ENCODE measurements at regions not wholly inside any gene's neighbourhood (a gene's known extent, or its start where the extent isn't known, plus 50 kb on each side); places are given as distances from the start of the nearest gene placed in this dataset.

DNA sequence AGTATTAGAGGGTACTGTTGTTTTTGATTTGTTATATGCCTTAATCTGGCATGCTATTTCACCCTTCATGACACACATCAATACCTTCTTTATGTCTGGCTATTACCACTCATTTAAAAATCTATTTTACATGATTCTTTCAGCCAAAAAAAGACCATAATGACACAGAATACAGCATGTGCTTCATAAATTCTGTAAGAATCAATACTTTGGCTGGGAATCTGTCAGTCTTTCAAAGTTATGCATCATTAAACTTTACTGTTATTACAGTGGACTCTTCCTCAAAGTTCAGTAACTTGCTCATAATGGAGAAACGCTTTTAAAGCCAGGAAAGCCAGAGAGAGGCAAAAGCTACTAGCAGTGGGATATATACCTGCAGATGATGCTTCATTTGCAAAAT lies 247.2 kb upstream of the ADGRL2 start:
- TF ChIP-seq EZH2 (optimal IDR thresholded peaks at IDR 0.05; ENCODE audit: low read depth, low read length), result no peak
- TF ChIP-seq, protein P1, sequence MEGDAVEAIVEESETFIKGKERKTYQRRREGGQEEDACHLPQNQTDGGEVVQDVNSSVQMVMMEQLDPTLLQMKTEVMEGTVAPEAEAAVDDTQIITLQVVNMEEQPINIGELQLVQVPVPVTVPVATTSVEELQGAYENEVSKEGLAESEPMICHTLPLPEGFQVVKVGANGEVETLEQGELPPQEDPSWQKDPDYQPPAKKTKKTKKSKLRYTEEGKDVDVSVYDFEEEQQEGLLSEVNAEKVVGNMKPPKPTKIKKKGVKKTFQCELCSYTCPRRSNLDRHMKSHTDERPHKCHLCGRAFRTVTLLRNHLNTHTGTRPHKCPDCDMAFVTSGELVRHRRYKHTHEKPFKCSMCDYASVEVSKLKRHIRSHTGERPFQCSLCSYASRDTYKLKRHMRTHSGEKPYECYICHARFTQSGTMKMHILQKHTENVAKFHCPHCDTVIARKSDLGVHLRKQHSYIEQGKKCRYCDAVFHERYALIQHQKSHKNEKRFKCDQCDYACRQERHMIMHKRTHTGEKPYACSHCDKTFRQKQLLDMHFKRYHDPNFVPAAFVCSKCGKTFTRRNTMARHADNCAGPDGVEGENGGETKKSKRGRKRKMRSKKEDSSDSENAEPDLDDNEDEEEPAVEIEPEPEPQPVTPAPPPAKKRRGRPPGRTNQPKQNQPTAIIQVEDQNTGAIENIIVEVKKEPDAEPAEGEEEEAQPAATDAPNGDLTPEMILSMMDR (IDR thresholded peaks at IDR 0.05; ENCODE audit: low read length), result no peak

All from MM.1S (cell line).